Cardiac fibroblast (primary cell): ENCODE measurements at regions not wholly inside any gene's neighbourhood (a gene's known extent, or its start where the extent isn't known, plus 50 kb on each side); places are given as distances from the start of the nearest gene placed in this dataset.

Experiments used
- DNase-seq, 2 donors: peaks; one replicate each; pipeline versions ENCODE4 v3.0.0 to v3.0.0-alpha.2; 2010; ENCODE audit warnings: low read depth in 2 of 2
- H3K4me3 ChIP-seq, 2 donors: replicated peaks in 1 of 2; 1 replicate in 1 of 2; 2 replicates in 1 of 2; pipeline ENCODE4 v1.5.1; 2011; ENCODE audit warnings: low read depth in 2 of 2, low read length in 2 of 2, mild to moderate bottlenecking in 2 of 2, moderate library complexity in 1 of 2
- TF ChIP-seq, protein P1 (sequence below): IDR thresholded peaks from one replicate; pipeline ENCODE4 v1.5.1; 2011; ENCODE audit warnings: low read depth, mild to moderate bottlenecking, low read length, inconsistent platforms

DNA sequence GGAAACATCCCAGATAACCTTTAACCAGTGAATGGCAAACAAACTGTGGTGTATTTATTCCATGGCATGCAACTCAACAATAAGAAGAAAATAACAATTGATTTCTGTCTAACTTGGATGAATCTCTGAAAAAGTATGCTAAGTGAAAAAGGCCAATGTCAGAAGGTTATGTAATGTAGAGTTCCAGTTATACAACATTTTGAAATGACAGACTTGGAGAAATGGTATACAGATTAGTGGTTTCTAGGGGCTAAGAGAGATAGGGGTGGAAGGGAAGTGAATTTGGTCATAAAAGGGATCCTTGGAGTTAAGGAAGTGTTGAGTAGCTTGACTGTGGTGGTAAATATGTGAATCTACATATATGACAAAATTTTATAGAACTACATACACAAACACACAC, 269.4 kb upstream of the SUCLG2 start:
- DNase-seq = no peak
- H3K4me3 ChIP-seq = no peak overlapping the region
- TF ChIP-seq, protein P1, sequence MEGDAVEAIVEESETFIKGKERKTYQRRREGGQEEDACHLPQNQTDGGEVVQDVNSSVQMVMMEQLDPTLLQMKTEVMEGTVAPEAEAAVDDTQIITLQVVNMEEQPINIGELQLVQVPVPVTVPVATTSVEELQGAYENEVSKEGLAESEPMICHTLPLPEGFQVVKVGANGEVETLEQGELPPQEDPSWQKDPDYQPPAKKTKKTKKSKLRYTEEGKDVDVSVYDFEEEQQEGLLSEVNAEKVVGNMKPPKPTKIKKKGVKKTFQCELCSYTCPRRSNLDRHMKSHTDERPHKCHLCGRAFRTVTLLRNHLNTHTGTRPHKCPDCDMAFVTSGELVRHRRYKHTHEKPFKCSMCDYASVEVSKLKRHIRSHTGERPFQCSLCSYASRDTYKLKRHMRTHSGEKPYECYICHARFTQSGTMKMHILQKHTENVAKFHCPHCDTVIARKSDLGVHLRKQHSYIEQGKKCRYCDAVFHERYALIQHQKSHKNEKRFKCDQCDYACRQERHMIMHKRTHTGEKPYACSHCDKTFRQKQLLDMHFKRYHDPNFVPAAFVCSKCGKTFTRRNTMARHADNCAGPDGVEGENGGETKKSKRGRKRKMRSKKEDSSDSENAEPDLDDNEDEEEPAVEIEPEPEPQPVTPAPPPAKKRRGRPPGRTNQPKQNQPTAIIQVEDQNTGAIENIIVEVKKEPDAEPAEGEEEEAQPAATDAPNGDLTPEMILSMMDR = no peak

DNA sequence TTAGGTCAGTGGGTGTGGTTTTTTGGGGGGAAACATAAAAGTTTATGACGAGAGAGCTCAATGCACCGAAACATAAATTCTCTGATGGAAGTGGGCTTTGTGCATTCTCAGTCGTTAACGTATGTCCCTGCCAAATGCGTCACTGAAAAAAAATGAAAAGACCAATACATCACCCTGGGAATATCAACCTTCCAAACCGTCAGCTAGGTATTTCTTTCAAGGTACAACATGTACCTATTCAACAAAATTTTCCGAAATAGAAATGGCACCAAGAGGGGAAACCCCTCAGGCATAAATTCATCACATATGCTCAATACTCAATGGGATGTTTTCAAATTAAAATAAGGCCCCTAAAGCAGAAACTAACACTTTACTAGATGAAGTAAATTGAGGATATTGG, 266.6 kb upstream of the SUCLG2 start:
- TF ChIP-seq, protein P1 = no peak
- H3K4me3 ChIP-seq = no peak overlapping the region
- no peak for DNase-seq

DNA sequence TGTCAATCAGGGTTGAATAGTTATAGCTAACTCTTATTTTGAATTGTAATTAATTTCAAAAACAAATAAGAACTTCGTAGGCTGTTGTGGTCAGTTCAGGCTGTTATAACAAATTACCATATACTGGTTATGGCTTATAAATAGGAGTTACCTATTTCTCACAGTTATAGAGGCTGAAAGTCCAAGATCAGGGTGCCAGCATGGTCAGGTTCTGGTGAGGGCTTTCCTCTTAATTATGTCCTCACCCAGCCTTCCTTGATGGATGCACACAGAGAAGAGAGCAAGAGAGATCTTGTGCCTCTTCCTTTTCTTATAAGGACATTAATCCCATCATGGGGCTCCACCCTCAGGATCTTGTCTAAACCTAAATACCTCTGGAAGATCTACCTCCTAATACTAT, 265.9 kb upstream of the SUCLG2 start:
- DNase-seq = no peak
- no peak overlapping the region for H3K4me3 ChIP-seq
- TF ChIP-seq, protein P1 = no peak

DNA sequence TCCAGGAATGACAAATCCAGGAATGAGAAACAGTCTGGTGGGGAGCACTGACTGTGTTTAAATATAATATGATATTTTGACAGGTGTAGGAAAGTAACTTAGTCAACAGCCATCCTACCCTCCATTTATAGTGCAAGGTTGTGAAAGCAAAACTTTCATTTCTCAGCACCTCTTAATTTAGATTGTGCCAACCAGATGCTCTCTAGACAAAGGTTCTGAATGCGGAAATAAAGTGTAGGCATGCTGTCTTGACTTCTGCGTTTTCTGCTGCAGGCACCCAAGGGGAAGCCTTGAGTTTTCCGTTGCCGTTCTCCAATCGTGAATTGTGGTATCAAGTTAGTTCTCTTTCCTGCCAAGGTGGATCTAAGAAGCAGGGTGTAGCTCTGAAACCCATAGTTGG, 261.9 kb upstream of the SUCLG2 start:
- no peak for DNase-seq
- H3K4me3 ChIP-seq = no peak overlapping the region
- TF ChIP-seq, protein P1 = no peak

DNA sequence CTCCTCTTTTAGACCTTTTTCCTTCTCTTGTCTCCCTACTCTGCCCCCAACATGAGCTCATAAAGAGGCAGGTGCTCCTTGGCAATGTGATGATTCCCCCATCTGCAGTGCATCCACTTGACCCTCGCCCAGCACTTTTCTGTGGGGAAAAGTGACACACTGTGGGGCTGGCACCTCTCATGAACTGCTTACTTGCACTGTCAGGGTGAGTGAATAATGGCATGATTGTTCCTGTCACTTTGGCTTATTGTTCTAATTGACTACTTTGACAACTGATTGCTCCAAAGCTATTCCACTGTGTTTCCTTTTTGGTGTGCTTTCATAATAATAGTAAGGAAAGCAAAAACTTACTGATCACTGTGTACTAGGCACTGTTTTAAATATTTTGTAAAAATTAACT, 253.3 kb upstream of the SUCLG2 start:
- TF ChIP-seq, protein P1 = no peak
- no peak for DNase-seq
- H3K4me3 ChIP-seq = no peak overlapping the region

DNA sequence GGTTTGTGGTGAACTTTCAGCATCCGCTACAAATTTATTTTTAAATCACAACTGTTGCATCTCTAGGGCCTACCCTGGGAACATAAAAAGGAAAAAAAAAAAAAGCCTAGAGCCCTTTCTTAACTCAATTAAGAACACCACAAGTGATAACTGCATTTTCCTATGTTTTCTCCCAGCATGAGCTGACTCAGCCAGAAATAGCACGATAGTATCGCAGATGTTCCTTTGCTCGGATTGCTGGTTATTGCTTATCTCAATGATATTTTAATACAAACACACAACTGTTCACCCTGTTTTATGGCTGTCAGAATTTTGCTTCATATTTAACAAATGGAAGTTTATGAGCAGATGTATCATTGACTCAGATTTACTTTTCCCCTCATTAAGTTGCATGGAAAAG, 251.8 kb upstream of the SUCLG2 start:
- DNase-seq = no peak
- TF ChIP-seq, protein P1 = no peak
- H3K4me3 ChIP-seq = no peak overlapping the region

DNA sequence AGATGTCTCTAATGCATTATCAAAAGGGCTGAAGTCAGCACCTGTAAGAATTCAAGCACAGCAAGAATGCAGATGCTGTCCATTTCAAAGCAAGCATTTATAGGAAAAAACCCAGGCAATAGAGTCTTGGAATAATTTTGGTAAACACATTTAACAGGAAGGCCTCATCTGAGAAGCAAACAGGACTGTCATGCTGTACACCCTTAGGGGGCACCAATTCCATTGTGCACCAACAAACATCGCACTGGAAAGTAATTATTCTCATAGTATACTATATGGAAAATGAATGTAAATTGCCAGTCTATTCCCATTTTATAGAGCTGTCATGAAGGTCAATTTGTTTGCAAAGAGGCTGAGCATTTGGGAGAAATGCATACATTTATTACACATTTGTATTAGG, 247.3 kb upstream of the SUCLG2 start:
- TF ChIP-seq, protein P1 = no peak
- no peak for DNase-seq
- H3K4me3 ChIP-seq = no peak overlapping the region
